GM12873 (cell line): ENCODE measurements at regions not wholly inside any gene's neighbourhood (a gene's known extent, or its start where the extent isn't known, plus 50 kb on each side); places are given as distances from the start of the nearest gene placed in this dataset.

Experiments used
- TF ChIP-seq, protein P1 (sequence below): IDR thresholded peaks from 2 replicates; pipeline ENCODE4 v1.5.1; 2012; ENCODE audit warnings: low read depth, mild to moderate bottlenecking, moderate library complexity, low read length, control low read depth; ENCODE audit not compliant: insufficient read depth; ENCODE audit errors: missing control alignments

DNA sequence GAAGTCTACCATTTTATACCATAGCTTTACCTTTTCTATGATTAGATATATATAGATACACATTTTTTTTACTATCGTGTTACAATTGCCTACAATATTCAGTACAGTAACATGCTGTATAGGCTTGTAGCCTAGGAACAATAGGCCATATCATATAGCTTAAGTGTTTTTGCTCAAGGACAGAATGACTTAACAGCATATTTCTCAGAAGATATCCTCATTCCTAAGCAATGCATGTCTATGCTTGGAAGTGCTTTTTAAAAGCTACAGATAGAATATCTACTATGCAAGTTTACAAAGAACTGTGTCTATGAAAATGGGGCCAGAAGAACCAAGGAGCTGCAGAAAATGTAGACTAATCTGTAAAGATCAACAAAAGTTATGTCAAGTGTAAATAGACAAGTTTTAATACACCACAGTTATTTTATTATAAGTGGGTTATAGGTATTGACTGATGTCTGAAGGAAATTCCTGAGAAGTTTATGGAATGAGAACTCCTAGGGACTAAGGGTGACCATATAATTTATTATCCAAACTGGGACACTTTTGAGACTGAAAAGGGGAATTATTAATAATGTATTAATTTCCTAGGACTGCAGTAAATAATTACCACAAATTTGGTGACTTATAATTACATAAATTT, 138.7 kb upstream of the TGFBR2 start:
- TF ChIP-seq, protein P1, sequence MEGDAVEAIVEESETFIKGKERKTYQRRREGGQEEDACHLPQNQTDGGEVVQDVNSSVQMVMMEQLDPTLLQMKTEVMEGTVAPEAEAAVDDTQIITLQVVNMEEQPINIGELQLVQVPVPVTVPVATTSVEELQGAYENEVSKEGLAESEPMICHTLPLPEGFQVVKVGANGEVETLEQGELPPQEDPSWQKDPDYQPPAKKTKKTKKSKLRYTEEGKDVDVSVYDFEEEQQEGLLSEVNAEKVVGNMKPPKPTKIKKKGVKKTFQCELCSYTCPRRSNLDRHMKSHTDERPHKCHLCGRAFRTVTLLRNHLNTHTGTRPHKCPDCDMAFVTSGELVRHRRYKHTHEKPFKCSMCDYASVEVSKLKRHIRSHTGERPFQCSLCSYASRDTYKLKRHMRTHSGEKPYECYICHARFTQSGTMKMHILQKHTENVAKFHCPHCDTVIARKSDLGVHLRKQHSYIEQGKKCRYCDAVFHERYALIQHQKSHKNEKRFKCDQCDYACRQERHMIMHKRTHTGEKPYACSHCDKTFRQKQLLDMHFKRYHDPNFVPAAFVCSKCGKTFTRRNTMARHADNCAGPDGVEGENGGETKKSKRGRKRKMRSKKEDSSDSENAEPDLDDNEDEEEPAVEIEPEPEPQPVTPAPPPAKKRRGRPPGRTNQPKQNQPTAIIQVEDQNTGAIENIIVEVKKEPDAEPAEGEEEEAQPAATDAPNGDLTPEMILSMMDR = no peak

DNA sequence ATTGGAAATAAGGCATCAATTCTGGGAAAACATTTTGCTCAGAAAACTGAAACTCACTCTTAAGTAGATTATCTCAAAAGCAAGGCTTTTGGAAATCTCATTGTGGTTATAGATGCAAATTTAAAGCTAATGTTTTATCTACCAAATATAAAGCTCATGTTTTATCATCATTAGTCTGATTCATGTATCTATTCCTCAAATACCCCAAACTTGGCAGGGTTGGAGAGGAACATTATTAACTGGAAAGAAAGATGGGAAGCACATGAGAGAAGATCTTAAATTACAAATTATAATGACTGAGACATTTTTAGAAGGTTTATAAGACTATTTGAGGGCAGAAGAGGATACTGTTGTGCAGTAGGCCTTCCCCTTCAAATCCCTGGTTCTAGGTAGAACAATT, 137.3 kb upstream of the TGFBR2 start:
- TF ChIP-seq, protein P1 = no peak

DNA sequence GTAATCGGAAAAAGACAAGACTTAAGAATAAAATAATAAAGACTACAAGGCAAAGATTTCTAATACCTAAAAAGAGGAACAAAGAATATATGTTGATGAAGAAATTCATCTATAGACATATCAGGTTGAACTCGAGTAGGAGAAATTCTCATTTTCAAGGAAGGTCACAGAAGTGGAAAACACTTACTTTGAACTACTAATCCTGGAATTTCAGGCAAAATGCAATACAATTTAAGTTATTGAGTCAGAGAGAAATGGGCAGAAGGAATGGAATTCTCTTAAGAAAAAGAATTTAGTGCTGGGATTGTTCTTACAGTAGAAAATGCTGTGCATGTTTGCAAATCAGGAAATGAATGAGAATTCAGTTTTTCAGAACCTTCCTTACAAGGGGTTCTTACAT, 135.9 kb upstream of the TGFBR2 start:
- TF ChIP-seq, protein P1 = no peak

DNA sequence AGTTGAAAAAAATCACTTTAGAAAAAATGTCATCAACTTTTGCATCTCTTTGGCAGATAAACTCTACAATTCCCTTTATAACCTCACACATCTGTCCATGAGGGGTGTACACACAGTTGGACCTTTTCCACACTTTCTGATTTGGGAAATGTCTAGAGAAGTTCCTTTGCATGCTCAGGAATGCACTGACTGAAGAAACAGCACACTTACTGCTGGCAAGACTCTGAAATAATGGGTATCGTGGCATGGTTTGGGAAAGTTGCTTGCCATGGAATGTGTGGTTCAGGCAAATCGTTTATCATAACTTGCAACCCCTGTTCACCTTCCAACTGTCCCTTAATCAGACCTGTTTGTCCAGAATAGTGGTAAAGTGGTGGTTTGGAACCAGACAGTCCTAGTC, 135.3 kb upstream of the TGFBR2 start:
- TF ChIP-seq, protein P1 = no peak

DNA sequence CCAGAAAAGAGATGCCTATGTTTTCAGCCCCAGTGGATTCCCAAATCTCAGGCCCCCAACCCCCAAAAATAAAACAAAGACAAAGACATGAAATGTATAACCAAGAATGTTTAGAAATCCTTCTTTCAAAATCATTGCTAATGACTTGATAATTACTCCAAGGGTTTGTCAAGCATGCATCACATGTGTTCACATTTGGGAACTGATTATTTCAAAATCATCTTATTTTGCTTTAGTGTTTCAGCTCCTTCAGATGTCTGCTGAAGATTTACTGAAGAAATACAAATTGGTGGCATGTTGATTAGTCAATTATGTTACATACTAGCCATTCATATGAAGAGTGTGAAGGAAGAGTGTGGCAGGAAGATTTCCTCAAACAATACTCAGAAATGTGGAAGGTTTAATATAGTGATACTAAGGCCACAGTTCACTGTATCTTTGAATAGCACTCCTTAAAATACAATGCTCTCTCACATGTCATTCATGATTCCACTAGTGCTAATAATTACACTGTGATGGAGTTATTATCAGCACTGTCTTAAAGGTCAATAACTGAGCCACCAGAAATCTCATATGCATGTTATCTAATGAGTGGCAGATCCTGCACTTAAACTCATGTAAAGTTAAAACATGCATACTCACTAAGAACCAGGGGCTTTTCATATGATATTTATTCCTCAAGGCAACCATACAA, 134.5 kb upstream of the TGFBR2 start:
- TF ChIP-seq, protein P1 = no peak

DNA sequence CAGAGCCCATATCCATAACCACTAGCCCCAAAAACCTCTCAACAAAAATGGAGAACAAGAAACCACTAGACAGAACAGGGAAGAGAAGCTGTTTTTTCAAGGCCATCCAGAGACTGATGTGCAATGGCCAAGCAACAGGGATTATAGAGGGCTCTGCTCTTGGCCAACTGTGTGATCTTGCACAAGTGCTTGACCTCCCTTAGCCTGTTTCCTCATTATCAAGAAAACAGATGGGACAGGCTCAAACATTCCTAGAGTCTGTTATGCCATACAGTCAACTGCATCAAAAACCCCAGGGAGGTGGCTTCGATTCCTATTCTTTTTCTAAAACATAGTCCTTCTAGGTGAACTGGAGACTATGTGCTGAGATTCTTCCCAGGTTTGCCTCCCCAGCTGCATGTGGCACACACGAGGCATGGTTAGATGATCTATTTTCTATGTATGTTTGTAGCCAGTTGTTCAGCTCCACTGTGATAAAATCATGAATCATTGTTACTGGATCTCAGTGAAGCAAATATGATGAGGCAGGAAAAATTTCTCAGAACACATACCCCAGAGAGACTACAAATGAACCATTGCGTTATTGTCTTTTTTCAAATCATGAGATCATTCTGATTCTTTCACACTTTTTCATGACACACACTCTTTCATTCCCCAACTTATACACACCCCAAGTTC, 132.9 kb upstream of the TGFBR2 start:
- TF ChIP-seq, protein P1 = no peak

DNA sequence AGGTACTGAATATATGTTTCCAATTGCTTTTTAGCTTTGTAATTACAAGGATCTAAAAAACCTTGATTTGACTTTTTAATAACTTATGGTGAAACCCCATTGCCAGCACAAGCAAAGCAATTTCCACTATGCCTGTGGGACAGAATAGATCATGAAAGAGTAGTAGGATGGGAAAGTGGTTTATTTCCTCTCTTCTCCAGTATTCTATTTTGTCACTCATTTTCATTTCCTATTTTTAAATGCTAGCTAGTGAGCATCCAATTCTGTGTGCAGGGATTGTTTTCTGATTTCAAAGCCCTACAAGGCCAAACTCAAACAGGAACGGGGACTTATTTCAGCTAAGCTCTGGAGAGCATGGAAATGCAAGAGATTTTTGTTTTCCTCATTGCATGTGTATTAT, 132.0 kb upstream of the TGFBR2 start:
- TF ChIP-seq, protein P1 = no peak
